ENCODE measurements at regions not wholly inside any gene's neighbourhood (a gene's known extent, or its start where the extent isn't known, plus 50 kb on each side); places are given as distances from the start of the nearest gene placed in this dataset.

DNA sequence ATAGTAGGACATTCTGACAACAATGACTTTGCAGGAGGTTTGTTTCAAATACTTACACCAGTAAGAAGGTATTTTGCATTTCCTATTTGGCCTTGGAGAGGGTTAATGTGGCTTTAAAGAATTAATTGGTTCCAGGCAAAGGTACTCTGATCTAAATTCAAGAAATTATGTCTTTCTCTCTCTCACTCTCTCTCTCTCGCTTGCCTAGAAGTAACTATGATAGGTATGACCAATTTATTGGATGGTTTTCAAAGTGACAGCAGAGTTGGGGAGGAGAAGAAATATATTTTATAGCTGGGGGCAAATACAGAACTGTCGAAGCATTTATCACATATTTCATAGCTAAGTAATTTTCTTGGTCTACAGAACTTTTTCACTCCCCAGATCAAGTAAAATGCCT is 116.0 kb downstream of the ATP6V1G3 start:
- Mint-ChIP-seq H3K4me3 (no peak overlapping the region), H3K27ac (0 out of 7 replicates have a peak overlapping the region, but pooled peaks of 1 of the 3 experiments have one; percentile 13), H3K4me1 (peaks cover 16 to 18% of the 10 kb centered on the region in 2 experiments), H3K27me3 (ENCODE audit: low read depth) (no peaks in the 10 kb centered on the region), H3K9me3 (no peaks in the 10 kb centered on the region), H3K36me3 (ENCODE audit: insufficient read depth in 1 of 3, low read depth in 3 of 3) (no peaks in the 10 kb centered on the region)
- Histone ChIP-seq H3K79me1 (ENCODE audit: insufficient read depth, low read depth, low read length, poor library complexity, severe bottlenecking) (no peaks in the 10 kb centered on the region), H3K18ac (ENCODE audit: insufficient read length, low read depth, low read length) (no peak overlapping the region), H3T11ph (ENCODE audit: low read length) (no peak overlapping the region), H4K8ac (replicated peaks; ENCODE audit: insufficient read length, low read depth, low read length) (no peak overlapping the region), H3K14ac (ENCODE audit: insufficient read depth, low read length) (no peak overlapping the region), H3K4me2 (ENCODE audit: insufficient read depth, insufficient read length, low read length) (no peak overlapping the region), H4K91ac (ENCODE audit: insufficient read length, low read depth, low read length) (no peak overlapping the region), H4K20me1 (ENCODE audit: control insufficient read depth, insufficient read depth, insufficient read length) (no peaks in the 10 kb centered on the region), H2BK12ac (ENCODE audit: insufficient read length, low read depth, low read length) (no peak overlapping the region), H3K23ac (ENCODE audit: insufficient read length, low read depth, low read length) (no peak overlapping the region), H3K9me3 (ENCODE audit: control insufficient read depth, low read depth, low read length) (no peaks in the 10 kb centered on the region), H3K23me2 (ENCODE audit: insufficient read length, low read depth, low read length, poor library complexity, severe bottlenecking) (no peaks in the 10 kb centered on the region), H2BK5ac (ENCODE audit: insufficient read length, low read length) (no peak overlapping the region), H3K27ac (ENCODE audit: insufficient read length, low read depth, low read length) (no peak overlapping the region), H3K27me3 (ENCODE audit: insufficient read depth, low read length) (no peaks in the 10 kb centered on the region), H2AK5ac (ENCODE audit: insufficient read length, low read length) (no peak overlapping the region), H4K5ac (ENCODE audit: insufficient read length, low read depth, low read length) (no peak overlapping the region), H3K9ac (ENCODE audit: extremely low read depth, insufficient read length, low read length) (no peak overlapping the region), H2BK120ac (ENCODE audit: low read depth, low read length, poor library complexity, severe bottlenecking) (no peak overlapping the region), H2AFZ (ENCODE audit: low read length) (no peak overlapping the region), H3K56ac (ENCODE audit: insufficient read length, low read depth, low read length) (no peak overlapping the region), H2BK15ac (ENCODE audit: low read depth, low read length) (no peak overlapping the region), H2BK20ac (ENCODE audit: low read depth, low read length, poor library complexity, severe bottlenecking) (no peak overlapping the region), H3K4ac (ENCODE audit: low read depth, low read length) (no peak overlapping the region), H3K4me1 (ENCODE audit: insufficient read depth, low read length) (no peaks in the 10 kb centered on the region), H3K79me2 (ENCODE audit: insufficient read depth, low read length) (no peaks in the 10 kb centered on the region)
- no peak for DNase-seq
- WGBS (ENCODE audit: extremely low coverage, insufficient read length, low lambda C conversion rate) = no CpG with 5 or more reads among the region's 2 CpGs
- TF ChIP-seq, protein P1, sequence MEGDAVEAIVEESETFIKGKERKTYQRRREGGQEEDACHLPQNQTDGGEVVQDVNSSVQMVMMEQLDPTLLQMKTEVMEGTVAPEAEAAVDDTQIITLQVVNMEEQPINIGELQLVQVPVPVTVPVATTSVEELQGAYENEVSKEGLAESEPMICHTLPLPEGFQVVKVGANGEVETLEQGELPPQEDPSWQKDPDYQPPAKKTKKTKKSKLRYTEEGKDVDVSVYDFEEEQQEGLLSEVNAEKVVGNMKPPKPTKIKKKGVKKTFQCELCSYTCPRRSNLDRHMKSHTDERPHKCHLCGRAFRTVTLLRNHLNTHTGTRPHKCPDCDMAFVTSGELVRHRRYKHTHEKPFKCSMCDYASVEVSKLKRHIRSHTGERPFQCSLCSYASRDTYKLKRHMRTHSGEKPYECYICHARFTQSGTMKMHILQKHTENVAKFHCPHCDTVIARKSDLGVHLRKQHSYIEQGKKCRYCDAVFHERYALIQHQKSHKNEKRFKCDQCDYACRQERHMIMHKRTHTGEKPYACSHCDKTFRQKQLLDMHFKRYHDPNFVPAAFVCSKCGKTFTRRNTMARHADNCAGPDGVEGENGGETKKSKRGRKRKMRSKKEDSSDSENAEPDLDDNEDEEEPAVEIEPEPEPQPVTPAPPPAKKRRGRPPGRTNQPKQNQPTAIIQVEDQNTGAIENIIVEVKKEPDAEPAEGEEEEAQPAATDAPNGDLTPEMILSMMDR (conservative IDR thresholded peaks at IDR 0.05) = no peak
